GM18858 (cell line): ENCODE measurements at regions not wholly inside any gene's neighbourhood (a gene's known extent, or its start where the extent isn't known, plus 50 kb on each side); places are given as distances from the start of the nearest gene placed in this dataset.
"Not testable (repeated sequence)": the region's sequence is repeated elsewhere in the genome, so short reads cannot be mapped to it uniquely, and the experiment has no call there.

Experiments used
- ATAC-seq: cut with Tn5 transposase; IDR thresholded peaks from one replicate; pipeline ENCODE4 v1.9.1; 2021; ENCODE audit not compliant: unreplicated experiment

DNA sequence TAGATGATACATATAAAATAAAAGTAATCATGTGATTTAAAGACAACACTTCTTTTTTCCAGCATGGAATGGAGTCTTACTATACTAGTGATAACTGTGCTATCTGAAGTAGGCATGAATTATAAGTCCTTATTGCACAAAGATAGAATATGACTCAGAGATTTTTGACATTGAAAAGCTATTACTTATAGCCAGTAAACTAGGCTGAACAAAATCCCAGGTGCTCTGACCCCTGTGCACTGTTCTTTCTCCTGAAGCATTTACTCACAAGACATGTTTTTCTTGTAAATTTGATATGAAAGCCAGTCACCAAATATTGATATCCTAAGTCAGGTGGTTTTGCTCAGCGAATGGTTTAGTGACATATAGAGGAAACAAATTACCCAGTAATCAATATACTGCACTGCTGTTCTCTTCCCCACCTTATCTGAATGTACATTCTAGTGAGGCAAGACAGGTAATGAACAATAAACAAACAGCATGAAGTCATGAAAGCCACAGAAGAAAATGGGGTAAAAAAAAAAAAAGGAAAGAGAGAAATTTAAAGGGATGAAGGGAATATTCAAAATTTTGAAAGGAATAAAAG lies 1567.0 kb upstream of the SPRY2 start:
- no peak for ATAC-seq

- ATAC-seq: no peak
Observed at GRCh38 chr13:81888855-81889254, 1547.9 kb upstream of the SPRY2 start.

- ATAC-seq: no peak
Observed at GRCh38 chr13:81874681-81875661, 1534.0 kb upstream of the SPRY2 start.

DNA sequence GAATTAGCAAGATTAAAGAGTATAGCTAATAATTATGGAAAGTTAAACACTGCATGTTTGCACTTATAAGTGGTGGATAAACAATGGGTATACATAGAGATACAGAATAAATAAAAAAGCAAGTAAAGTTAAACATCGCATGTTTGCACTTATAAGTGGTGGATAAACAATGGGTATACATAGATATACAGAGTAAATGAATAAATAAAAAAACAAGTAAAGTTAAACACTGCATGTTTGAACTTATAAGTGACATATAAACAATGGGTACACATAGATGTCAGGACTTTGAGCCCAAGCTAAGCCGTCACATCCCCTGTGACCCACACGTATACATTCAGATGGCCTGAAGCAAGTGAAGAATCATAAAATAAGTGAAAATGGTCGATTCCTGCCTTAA lies 1533.3 kb upstream of the SPRY2 start:
- ATAC-seq: no peak

DNA sequence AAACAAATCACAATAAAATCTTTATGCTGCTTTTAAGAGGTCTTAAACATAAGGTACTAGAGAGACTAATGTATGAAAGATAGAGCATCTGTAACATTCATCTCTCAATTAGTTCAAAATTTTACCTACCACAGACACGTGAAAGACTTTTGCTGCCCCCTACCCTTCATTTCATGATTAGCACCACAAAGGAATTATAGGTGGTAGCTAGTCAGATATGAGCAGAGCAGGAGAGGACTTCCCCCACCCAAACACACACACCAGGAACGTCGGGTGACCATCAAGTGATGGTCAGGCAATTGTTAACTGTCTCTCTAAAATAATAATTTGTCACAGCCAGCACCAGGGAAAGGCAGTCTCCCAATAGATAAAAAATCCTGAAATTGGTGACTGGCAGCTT lies 1531.7 kb upstream of the SPRY2 start:
- ATAC-seq: no peak

DNA sequence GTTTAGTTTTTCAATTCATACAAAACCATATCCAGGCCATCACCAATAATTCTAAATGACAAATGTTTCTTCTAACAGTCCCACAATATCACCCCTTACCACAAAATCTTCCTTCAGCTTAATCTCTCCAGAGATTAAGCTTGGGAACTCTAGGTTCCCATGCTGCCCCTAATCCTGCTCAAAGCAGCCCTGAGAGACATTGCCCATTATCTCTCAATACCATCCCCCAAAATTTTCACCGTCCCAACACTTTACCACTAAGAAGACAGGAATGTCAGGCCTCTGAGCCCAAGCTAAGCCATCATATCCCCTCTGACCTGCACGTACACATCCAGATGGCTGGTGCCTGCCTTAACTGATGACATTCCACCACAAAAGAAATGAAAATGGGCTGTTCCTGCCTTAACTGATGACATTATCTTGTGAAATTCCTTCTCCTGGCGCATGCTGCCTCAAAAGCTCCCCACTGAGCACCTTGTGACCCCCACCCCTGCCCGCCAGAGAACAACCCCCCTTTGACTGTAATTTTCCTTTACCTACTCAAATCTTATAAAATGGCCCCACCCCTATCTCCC lies 1530.9 kb upstream of the SPRY2 start:
- not testable (repeated sequence) for ATAC-seq

- ATAC-seq: no peak
Observed at GRCh38 chr13:81848291-81848690, 1507.4 kb upstream of the SPRY2 start.

DNA sequence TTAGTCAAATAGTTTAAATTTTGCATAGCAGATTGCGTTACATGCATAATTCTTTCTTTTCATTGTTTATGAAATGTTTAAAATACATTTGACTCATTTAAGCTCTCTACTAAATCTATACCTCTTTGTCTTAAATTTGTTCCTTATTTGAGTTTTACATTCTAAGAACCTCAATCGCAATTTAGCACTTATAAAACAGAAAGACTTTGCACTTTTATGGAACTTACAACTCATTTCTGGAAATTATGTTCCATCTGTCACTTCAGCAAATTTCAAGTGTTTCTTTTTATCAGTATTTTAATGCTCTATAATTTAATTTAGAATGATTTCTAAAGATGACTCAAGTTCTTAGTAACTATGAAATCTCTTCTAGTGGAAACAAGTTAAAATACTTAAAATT lies 1505.8 kb upstream of the SPRY2 start:
- no peak for ATAC-seq

DNA sequence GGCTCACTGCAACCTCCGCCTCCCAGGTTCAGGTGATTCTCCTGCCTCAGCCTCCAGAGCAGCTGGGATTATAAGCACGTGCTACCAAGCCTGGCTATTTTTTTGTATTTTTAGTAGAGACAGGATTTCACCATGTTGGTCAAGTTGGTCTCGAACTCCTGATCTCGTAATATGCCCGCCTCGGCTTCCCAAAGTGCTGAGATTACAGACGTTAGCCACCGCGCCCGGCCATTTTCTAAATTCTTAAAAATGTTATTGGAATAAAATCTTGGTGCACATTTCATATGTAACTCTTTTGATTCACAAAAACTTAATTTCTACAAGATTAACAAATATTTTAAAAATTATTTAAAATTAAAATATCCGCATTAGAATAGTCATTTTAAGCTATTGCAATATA lies 1480.3 kb upstream of the SPRY2 start:
- no peak for ATAC-seq

DNA sequence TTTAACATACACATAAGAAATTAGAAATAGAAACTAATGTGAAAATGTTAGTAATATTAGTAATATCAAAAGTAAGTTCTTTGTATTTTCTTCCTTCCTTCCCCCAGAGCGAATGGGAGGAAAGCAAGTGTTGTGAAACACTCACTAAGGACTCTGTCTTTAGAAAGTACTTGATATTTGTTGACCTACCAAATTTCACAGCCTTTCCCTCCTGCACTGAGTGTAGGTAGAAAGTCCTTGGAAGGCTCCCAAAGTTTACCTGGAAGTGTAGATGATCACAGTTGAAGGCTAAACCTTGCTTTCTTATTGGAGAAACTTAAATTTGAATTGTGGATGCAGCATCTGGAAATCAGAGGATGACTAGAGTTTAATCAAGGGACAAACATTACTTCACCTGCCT lies 1459.5 kb upstream of the SPRY2 start:
- no peak for ATAC-seq

DNA sequence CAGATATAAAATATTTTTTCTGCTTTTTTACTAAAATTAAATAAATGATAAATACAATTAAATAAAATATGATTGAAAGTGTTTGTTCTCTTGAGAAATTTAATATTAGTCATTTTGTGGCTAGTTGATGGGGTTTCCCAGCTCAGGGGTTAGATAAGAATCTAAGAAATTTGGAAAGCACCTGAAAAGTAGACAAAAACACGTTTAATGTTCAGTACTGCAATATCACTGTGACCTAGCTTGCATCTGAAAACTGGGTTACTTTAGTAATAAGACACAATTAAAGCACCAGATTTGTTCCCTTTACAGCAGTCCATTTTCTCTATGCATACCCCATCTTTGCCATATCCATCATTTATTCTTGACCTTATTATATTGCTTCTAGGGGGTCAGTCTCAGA lies 1454.8 kb upstream of the SPRY2 start:
- no peak for ATAC-seq

DNA sequence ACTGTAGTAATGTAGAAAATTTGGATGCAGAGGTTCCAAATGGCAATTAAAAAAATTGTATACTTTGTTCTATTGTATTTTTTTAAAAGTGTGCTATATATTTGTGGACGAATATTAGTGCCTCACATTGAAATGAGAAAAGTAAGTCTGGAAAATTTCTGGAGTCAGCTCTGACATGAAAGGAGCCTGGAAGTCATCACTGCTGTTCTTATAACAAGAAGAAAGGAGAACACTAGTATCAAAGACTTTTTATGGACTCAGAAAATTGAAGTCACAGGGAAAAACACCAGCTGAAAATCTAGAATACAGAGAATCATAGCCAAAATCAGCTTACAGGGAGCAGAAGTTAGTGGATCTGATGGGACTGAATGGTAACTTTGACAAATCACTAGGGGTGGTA lies 1450.7 kb upstream of the SPRY2 start:
- ATAC-seq: no peak

DNA sequence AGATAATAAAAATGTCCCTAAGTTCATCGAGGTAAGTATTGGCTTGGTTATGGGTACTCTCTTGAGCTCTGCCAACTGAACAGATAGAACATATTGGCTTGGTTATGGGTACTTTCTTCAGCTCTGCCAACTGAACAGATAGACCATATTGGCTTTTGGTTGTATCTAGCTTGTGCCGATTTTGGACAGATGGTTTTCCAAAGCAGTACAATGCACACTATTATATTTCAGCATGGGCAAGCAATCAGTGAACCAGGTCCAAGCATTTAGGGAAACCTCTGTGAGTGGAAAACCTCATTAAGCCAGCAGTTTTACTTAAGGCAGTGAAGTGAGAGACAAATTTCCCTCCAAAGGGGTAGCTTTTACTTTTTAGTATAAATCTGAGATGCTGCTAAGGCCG lies 1440.5 kb upstream of the SPRY2 start:
- ATAC-seq: no peak

DNA sequence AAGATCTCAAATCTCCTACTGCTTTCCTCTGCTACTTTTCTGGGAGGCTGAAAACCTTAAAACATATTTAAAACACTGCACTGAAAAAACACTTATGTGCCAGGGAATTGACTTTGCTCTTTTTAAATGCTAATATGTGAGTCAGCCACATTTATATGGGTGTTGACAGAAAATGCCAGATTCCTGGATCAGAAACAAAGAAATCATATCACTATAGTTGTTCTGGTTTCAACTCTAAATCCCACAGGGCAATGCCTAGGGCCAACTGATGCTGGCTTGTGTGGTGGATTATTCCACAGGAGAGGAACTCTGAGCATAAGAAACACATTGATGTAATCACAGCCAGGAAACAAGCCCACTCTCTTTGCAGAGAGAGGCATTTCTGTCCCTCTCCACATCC lies 1439.0 kb upstream of the SPRY2 start:
- no peak for ATAC-seq

DNA sequence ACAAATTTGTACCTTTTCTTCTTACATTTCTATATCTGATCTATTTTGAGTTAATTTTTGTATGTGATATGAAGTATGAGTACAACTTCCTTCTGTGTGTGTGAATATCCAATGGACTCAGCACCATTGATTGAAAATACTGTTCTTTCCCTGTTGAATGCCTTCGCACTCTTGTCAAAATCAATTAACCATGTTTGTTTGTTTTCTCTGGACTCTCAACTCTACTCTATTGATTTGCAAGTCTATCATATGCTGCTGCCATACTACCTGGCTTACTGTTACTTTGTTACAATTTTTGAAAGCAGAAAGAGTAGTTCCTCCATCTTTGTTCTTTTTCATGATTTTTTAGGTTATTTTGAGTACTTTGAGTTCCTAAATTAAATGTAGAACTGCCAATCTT lies 1437.4 kb upstream of the SPRY2 start:
- ATAC-seq: no peak

DNA sequence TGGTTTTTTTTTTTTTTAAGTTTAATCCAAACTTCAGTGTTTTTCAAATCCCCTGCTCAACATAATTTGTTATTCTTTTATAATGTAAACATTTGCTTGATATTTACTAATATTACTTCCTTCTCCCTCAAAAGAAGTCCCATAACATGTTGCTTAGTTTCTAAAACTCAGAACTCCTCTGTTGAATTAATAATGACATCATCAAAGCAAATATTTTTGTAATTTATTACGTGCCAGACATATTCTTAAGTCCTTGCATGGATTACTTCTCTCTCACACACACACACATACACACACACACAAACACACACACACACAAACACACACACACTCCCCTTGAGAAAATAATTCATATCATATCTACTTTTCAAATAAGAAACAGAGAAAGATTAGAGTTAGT lies 1432.3 kb upstream of the SPRY2 start:
- ATAC-seq: no peak

DNA sequence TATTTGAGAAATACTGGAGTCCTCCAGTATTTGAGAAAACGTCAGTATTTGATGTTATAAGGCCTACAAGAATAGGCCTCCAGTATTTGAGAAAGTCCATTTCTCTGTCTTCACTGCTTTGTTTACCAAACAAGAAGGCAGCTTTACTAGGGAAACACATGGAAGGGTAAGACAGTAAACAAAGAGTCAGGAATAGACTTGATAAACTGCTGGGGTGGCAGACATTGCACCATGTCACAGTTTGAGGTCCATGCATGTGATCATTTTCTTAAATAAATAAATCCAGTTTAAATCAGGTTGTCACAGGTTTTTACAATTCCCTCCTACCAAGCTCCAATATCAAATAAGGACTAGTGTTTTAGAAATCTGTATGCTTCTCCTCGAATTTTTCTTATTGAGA lies 1431.0 kb upstream of the SPRY2 start:
- no peak for ATAC-seq

- no peak for ATAC-seq
Observed at GRCh38 chr13:81770868-81771505, 1430.1 kb upstream of the SPRY2 start.

DNA sequence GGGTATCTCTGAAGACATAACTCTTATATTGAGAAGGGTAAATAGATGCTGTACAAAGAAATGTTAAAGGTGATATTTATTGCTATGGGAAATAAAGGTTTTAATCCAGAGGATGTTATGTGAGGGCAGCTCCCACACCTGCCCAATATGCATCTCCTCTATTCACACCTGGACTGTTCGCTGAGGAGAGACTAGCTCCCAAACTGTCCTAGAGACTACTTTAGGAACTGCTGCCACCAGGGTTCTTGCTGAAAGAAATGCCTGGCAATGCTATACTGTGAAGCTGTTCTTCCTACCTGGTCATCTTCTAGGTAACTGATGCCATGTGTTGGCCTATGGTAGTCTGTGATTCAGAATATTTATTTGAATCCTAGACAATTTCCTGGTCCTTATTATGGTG lies 1421.5 kb upstream of the SPRY2 start:
- ATAC-seq: no peak

DNA sequence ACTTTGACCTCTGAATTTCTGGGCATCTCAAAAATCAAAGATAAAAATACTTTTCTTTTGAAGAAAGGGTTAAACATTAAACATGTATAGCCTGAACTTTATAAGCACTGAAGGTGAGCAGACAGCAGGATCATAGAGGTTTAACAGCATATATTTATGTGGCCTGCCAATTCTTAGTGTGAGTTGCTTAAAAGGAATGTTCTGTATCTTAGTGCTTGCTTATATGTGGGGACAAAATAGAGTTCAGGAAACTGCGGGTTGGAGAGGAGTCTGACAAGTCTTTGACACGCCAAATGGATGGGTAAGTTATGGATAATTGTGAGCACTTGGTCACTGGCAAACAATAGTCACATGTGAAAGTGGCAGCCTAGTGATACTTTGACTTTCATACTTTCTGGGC lies 1419.4 kb upstream of the SPRY2 start:
- no peak for ATAC-seq

DNA sequence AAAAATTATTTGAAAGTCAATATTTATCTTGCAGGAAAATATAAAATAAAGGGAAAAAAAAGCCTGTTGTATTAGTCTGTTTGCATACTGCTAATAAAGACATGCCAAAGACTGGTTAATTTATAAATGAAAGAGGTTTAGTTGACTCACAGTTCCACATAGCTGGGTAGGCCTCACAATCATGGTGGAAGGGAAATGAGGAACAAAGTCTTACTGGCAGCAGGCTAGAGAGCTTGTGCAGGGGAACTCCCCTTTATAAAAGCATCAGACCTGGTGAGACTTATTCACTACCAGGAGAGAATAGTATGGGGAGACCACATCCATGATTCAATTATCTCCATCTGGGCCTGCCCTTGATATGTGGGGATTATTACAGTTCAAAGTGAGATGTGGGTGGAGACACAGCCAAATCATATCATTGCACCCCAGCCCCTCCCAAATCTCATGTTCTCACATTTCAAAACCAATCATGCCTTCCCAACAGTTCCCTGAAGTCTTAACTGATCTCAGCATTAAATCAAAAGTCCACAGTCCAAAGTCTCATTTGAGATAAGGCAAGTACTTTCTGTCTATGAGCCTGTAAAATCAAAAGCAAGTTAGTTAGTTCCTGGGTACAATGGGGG lies 1416.5 kb upstream of the SPRY2 start:
- ATAC-seq: no peak
